GM12892 (cell line): ENCODE measurements at regions not wholly inside any gene's neighbourhood (a gene's known extent, or its start where the extent isn't known, plus 50 kb on each side); places are given as distances from the start of the nearest gene placed in this dataset.

Source experiments
- POLR2A ChIP-seq: IDR thresholded peaks from 2 replicates; pipeline ENCODE4 v1.6.1; 2011; ENCODE audit warnings: low read depth, low read length, control low read depth
- POLR2AphosphoS5 ChIP-seq: IDR thresholded peaks from 2 replicates; pipeline ENCODE4 v1.6.1; 2011; ENCODE audit warnings: low read depth, low read length, control low read depth

- TF ChIP-seq POLR2AphosphoS5 (no peak), POLR2A (no peak)
These were observed 884.4 kb downstream of the KCNT2 start for GRCh38 chr1:195723796-195724194.
